Kidney capillary endothelial cell (primary cell): ENCODE measurements at regions not wholly inside any gene's neighbourhood (a gene's known extent, or its start where the extent isn't known, plus 50 kb on each side); places are given as distances from the start of the nearest gene placed in this dataset.
"Not testable (repeated sequence)": the region's sequence is repeated elsewhere in the genome, so short reads cannot be mapped to it uniquely, and the experiment has no call there.

Experiments
- DNase-seq: peaks from one replicate; pipeline ENCODE4 v3.0.0-alpha.2; 2018; ENCODE audit warnings: low spot score

DNA sequence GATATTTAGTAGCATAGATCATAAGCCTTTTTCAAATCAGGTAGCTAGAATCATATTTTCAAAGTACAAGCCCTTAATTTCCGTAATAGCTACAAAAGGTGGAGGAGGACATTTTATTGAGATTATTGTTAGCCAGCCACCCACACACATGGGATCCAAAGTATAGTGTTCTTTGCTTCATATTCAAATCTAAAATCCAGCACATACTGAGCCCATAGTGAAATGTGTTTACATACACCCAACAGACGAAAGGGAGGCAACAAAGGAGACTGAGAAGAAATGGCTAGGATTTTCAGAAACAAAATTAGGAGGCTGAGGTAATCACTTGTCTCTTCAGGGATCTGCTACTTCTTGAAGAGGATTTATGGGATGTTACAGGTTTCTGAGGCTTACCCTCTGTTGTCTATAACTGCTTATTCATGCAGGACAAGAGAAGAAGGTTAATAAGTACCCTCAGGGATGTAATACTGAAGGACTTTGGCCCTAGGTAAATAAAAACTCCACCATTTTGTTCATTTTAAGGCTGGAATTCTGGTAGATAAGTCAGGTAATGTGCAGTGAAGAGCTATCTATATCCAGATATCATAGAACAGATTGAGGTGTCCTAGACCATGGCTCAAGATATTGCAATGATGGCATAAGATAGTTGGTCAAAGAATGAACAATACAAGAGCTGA lies 182.1 kb downstream of the SPDYE17 start:
- DNase-seq = not testable (repeated sequence)

DNA sequence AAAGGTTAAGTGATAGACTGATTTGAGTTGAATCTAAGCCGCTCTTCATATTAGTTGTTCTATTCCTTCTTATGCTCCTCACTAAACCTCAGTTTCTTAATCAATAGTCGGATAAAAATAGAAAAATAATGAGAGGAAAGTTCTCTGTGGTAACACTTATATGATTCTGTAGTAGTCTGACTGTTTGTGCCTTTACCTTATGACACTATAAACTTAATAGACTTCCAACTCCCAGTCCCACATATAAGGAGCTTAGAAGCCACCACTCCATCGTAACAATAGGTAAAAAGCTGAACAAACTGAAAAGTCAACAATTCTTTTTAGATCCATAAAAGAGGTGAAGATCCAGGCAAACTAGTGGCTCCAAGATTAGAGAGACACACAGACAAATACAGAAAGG lies 192.3 kb downstream of the SPDYE17 start:
- not testable (repeated sequence) for DNase-seq

DNA sequence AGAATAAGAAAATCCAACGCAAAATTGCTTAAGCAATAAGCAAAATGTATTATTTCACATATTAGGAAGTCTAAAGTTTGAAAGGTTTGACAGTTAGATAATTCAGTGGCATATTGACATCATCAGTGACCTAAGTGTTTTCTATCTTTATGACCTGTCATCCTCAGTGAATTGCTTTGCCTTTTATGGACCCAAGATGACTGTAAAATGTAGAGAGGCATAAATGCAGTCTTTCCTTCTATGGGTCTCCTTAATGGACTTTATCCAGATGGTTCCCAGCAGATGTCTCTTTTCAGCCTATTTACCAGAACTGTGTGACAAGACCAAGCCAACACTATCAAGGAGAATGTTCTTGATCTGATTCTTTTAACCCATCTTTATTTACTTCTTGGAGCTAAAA lies 192.9 kb downstream of the SPDYE17 start:
- DNase-seq = not testable (repeated sequence)

DNA sequence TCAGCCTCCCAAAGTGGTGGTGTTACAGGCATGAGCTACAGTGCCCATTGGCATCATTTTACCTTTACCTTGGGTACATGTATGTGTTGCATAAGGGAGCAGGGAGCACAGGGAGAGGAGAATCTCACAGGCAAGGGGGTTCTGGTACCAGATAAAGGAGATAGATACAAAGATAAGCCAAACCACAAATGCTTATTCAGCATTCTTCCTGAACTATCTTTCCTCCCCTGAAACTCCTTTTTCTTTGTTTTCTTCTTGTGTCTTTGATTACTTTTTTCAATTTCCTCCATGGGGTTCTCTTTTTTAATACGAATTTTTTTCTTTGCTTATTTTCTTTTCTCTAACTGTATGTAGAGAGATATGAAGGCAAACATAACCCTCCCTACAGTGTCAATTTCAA lies 193.8 kb downstream of the SPDYE17 start:
- not testable (repeated sequence) for DNase-seq

DNA sequence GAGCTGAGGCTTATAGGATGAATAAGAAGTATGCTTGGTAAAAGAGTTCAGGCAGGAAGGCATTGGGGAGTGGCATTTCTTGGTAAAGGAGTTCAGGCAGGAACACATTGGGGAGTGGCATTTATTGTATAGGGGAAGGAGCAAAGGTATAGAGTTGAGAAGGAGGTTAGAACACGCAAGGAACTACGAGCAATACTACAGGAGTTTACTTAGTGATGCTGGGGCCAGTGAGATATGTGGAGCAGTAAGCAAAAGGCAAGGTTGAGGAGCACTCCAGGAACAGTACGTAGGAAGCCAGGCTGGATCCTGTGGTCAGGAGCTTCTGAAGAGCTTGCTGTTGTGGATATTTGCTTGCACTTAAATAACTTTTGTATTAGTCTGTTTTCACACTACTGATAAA lies 202.2 kb upstream of the POMZP3 start:
- not testable (repeated sequence) for DNase-seq

DNA sequence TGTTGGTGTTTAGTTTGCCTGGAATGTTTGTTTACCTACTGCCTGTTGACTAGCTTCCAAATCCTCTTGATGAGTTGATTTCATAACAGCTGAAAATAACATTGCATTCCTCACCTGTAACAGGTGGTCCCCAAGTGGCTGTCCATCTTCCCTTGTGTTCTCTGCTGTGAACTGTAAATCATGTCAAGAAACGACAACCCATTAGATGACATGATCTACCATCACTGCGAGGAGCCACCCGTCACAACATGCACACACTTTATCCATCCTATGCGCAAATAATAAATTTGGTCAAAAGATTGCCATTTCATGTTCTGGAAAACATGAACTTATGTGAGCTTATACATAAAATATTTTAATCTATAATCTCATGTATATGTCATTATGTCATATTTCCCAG lies 199.1 kb upstream of the POMZP3 start:
- DNase-seq = not testable (repeated sequence)

DNA sequence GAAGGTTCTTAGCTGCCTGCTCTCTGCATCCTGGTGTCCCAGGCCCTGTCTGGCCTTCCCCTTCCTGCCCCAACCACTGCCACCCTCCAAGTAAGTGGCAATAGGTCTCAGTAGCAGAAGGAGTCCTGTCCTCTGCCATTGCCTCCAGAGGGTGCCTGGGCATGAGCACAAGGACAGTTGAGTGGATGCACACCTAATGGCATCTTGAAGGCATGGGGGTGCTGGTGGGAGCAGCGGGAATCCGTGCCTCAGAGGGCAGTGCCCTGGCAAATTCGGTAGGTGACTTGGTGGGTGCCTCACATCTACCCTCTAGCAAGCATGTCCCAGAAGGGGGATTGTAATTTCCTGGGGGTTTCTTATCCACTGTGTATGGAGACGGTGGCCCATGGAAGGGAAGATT lies 182.8 kb upstream of the POMZP3 start:
- DNase-seq = not testable (repeated sequence)

DNA sequence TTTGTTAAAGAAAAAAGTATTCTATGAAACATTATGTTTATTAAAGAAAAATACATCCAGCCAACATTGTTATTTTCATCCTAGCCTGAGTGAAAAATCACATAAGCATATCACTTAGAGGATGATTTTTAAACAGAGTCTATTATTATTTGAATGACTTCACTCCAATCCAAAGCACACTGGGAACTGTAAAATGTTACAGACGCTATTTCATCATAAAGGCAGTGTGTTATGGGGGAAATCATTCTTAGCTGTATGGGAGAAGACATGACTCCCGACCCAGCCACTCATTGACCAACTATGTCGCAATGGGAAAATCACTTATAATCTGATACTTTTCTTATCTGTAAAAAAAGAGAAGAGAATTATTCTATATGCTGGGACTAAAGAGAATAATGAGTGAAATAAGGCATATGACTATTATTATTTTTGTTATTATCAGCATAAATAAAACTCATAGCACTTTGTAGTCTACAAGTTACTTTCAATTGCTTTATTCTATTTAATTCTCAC lies 180.6 kb upstream of the POMZP3 start:
- not testable (repeated sequence) for DNase-seq

DNA sequence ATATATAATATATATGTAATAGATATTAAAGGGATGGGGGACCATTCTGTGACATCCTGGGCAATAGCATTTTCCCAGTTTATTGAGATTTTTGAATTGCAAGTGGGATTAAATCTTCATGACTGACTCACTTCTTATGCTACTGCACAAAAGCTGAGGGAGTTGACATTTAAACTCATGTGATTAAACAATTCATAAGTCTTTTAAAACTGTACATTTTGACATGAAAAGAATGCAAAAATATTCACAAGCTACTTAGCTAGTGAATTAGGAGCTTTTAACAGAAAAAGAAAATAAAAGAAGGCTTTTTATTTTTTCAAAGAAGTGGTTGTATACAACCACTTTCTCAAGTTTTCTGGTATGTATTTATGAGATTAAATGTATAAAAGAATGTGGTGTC lies 179.4 kb upstream of the POMZP3 start:
- not testable (repeated sequence) for DNase-seq

DNA sequence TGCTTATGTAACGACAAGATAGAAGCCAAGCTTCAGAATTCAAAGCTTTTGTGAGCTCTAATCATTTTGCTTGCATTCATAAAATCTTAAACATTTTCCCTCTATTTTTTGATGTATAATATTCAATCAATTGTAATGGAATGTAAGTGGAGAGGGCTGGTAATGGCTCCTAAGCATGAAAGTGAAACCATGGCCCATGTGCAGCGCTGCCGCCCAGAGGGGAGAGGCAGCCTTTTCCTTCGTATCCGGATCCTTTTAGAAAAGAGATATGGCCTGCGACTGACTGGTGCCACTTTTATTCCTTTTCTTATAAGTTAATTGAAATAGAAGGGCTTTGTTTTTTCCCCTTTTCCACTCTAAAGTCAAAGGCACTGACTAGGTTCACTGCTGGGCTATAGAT lies 178.9 kb upstream of the POMZP3 start:
- peak; percentile 14 for DNase-seq

DNA sequence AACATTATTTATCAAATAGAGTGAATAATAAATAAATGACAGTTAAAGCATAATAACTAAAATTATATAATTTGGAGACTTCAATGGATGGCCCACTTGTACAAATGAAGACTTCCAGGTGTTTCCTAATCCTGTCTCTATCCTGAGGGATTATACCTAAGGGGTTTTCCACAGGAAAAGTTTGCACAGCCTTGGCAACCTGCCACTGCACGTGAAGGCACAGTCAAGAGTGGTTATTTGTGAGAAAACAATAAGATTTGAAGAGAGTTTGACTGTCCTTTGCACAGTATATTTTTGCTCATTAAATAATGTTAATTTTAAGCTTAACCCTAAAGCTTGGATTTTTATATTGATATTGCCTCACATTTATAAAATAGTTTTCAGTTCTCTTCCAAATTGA lies 178.2 kb upstream of the POMZP3 start:
- not testable (repeated sequence) for DNase-seq

DNA sequence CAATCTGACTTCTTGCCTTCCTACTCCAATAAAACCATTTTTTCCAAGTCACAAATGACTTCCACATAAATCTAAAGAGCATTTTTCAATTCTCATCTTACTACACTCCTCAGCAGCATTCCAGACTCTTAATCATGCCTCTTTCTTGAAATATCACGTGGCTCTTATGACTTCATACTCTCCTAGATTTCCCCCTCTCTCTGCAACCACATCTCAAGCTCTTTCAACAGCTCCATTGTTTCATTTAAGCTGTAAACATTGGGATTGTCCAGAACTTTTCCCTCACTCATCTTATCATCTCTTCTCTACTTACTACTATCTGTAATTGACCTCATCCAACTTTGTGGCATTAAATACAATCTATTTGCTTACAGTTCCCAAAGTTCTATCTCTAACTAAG lies 170.6 kb upstream of the POMZP3 start:
- DNase-seq = not testable (repeated sequence)

DNA sequence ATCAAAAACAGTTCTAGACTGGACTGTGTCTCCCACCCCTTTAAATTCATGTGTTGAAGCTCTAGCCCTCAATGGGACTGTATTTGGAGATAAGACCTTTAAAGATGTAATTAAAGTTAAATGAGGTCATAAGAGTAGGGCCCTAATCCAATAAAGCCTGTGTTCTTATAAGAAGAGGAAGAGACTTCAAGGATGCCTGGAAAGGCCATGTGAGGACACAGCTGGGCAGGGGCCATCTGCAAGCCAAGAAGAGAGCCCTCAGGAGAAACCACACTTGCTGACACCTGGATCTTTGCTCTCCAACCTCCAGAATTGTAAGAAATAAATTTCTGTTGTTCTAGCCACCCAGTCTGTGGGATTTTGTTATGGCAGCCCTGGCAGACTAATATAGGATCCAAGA lies 153.6 kb upstream of the POMZP3 start:
- DNase-seq = not testable (repeated sequence)

DNA sequence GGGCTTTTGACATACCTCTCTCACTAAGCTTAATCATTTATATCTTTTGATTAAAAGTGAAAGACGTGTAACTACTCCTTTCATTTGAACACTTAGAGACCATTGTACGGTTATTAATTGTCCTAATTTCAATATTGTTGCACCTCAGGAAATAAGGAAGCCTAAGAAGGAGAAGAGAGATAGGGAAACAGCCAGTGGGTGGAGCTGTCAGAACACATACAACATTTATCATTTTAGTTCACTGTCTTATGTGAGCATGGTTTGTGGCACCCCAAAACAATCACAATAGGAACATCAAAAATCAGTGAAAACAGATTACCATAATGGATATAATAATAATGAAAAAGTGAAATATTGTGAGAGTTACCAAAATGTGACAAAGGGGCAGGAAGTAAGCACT lies 147.2 kb upstream of the POMZP3 start:
- not testable (repeated sequence) for DNase-seq

DNA sequence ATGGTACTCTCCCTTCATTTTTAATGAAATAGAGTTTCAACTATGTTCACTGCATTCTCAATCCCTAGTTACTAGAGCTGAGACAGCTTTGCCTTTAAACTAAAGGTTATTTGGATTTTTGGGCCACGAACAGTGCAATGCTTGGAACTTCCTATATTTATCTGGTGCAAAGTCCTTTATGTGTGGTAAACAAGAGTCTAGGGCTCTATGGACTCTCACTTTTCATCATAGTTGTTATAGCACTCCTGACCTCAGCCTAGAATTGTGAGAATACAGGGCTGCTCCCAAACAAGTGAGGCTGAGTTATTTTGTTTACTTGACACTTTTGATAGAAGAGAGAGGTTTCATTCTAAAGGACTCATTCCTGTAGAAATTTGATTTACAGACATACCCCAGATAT lies 144.9 kb upstream of the POMZP3 start:
- not testable (repeated sequence) for DNase-seq

DNA sequence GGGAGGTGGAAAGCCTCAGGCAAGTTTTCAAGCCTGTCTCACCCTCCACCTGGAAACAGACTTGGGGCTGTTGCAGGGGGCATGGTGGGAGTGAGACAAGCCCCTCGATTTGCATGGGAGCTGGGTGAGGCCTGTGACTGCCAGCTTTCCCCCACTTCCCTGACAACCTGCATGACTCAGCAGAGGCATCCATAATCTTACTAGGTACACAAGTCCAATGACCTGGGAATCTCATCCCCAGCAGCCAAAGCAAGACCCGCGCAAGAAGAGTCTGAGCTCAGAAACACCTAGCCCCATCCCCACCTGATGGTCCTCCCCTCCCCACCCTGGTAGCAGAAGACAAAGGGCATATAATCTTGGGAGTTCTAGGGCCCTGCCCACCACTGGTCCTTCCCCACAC lies 136.9 kb upstream of the POMZP3 start:
- DNase-seq = not testable (repeated sequence)

DNA sequence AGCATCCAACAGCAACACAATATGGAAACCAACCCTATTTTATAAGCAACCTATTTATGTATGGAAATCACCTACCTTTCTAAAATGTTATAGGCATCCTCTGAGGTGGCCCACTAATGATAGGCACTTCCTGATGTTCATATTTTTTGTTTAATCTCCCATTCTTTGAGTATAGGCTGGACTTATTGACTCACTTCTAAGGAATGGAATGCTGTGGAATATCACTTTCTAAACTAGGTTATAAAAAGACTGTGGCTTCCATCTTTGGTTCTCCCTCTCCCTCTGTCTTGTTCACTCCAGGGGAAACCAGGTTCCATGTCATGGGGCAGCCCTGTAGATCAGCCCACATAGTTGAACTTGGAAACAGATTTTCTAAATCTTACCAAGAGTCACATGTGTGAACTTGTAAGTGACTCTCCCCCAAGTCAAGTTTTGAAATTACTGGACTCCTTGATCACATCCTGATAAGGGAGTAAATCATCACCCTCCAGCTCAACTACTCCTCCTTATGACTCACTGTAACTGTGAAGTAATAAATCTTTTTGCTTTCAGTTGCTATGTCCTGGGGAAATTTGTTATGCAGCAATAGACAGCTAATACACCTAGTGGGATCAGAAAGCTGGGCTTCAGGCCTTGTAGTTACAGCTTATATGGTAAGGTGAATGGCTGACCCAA lies 133.6 kb upstream of the POMZP3 start:
- peak; percentile 1 for DNase-seq

DNA sequence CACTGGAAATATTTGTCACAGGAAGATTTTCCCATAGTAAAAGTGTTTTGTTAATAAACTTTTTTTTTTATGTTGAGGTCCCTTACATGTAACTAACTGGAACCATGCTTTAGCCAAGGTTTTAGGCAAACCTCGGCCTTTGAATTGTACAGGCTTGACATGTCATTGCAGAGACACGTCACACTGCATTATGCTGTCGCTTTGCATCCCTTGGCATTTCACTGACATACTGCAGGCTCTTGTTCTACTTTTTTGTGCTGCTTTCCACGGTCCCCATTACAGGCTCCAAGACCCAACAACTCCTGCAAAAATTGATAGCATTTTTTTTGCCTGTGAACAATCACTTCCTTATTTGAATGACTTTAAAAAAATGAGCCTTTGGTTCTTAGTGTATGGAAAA lies 112.5 kb upstream of the POMZP3 start:
- DNase-seq = not testable (repeated sequence)

DNA sequence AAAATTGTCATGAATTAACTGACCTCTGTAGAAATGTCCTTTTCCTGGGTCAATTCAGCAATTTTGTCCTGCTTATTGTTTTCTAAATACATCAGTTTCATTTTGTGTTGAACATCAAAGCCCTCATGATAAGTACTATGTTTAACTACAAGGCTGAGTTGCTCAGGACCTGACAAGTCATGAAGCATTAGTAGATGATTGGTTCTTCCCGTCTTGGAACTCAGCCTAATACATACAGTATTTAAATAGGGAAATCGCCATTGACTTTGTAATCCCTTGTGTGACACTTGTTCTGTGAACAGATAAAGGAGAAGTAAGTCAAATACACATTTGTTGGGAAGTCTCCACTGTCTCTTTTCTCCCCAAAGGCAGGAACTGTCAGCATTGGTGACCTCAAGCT lies 109.6 kb upstream of the POMZP3 start:
- not testable (repeated sequence) for DNase-seq

DNA sequence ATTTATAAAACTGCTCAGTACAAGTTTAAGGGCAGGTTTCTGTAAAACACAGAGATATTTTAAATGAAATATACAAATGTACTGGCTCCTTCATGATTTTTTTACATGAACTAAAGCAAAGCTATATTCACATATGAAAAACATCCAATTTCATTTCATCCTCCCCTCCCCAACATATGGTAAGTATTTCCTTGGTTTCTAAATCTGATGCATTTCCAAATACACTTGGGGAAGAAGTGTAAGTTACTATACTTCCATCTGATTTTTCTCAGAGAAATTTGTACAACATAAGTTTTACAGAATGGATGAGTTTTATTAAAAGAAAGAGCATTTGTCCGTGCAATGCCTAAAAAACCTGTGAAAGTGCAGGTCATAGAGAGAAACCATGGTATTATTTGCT lies 109.0 kb upstream of the POMZP3 start:
- not testable (repeated sequence) for DNase-seq

DNA sequence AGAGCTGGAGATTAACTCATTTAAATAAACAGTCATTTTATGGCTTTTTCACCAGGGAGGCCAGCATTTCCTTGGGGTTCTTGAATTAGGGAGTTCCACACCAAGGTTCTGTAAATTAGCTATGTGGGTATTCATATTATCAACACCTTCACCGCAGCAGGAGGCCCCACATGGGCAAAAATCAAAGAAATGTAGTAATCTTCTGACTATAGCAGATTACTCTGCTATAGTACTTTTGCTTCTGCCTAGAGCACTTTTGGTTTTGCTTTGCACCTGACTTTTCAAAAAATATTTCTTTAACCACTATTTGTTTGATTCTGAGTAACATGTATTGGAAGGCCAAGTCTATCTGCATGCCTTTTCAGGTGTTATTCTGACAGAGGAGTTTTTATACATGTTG lies 108.6 kb upstream of the POMZP3 start:
- DNase-seq = not testable (repeated sequence)

DNA sequence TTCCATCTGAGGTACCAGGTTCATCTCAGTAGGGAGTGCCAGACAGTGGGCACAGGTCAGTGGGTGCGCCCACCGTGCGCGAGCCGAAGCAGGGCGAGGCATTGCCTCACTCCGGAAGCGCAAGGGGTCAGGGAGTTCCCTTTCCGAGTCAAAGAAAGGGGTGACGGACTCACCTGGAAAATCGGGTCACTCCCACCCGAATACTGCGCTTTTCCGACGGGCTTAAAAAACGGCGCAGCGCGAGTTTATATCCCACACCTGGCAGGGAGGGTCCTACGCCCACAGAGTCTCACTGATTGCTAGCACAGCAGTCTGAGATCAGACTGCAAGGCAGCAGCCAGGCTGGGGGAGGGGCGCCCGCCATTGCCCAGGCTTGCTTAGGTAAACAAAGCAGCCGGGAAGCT lies 101.5 kb upstream of the POMZP3 start:
- DNase-seq = not testable (repeated sequence)

DNA sequence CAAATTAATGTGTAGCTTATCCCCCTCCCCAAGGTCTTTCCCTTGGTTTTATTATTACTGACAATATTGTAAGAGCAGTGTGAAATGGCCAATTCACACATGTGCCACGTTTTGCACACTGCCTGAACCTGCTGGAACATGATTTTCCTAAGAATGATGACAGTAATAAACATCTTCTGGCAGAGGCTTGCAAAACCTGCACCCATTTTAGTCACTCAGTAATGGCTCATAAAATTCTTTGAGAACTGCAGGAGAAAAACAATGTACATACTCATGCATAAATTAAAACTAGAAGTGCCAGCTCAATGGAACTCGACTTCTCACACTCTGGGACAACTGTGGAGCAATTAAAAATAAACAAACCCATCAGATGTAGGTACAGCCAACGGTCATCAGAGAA lies 96.8 kb upstream of the POMZP3 start:
- not testable (repeated sequence) for DNase-seq
